ENCODE measurements at regions not wholly inside any gene's neighbourhood (a gene's known extent, or its start where the extent isn't known, plus 50 kb on each side); places are given as distances from the start of the nearest gene placed in this dataset.

DNA sequence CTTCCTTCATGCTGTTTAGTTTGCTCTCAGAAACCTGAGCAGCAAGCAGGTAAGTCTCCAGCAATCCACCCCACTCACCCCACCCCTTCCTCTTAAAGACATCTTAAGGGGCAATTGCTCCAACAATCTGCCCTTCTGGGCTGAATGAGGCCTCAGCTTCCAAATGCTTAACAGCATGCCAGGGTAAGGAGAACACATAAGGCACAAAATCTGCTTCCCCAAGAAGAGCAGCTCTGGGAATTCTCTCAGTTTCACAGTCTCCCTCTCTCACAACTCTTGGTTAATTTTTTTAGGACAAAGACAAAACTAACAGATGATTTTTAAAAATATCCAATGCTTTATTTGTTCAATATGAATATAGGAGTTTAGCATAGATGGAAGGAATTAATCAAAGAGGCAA is 288.9 kb upstream of the CCDC196 start:
- Histone ChIP-seq H3K4me1 (no peaks in the 10 kb centered on the region), H3K27ac (no peak overlapping the region), H3K36me3 (ENCODE audit: low read depth, missing control alignments) (no peaks in the 10 kb centered on the region), H3K4me3 (no peak overlapping the region), H3K27me3 (no peaks in the 10 kb centered on the region), H3K9me3 (no peaks in the 10 kb centered on the region)
- DNase-seq: no peak
- intact Hi-C loops (cut with DNase I; ENCODE audit: low total_unique reads): no loop called here
- no peak for TF ChIP-seq CTCF (IDR thresholded peaks at IDR 0.05)
- TF ChIP-seq POLR2A (IDR thresholded peaks at IDR 0.05): no peak

DNA sequence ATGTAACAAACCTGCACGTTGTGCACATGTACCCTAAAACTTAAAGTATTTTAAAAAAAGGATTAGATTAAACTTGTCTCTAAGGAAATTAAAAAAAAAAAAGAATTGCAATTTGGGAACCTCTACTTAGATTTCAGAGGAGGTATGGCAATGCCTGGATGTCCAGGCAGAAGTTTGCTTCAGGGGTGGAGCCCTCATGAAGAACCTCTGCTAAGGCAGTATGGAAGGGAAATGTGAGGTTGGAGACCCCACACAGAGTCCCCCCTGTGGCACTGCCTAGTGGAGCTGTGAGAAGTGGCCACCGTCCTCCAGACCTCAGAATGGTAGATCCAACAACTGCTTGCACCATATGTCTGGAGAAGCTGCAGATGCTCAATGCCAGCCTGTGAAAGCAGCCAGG is 279.6 kb upstream of the CCDC196 start:
- DNase-seq: no peak
- Histone ChIP-seq H3K4me1 (no peaks in the 10 kb centered on the region), H3K36me3 (ENCODE audit: low read depth, missing control alignments) (no peaks in the 10 kb centered on the region), H3K9me3 (no peaks in the 10 kb centered on the region), H3K27ac (no peak overlapping the region), H3K27me3 (no peaks in the 10 kb centered on the region), H3K4me3 (no peak overlapping the region)
- WGBS, 2 donors: 83 to 92% methylated on average over 2 of the region's 2 CpGs
- TF ChIP-seq POLR2A (IDR thresholded peaks at IDR 0.05) (no peak), CTCF (IDR thresholded peaks at IDR 0.05) (no peak)
- intact Hi-C loops (cut with DNase I; ENCODE audit: low total_unique reads): no loop called here

DNA sequence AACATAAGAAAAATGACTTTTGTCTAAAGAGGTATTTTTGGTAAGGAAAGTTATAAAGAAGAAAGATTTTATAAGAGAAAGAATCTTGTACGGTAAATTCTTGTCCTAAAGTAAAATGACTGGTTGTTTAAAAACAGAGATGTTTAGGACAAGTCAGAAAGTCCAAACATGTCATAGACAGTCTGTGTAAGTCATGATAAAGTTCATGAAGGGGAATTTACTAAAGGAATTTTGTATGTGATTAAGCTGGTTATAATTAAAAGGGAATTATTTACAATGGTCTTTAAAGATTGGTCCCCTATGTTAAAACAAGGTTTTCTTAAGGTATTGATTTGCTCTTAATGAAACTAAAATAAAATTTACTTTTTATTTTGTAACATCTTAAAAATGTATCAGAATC is 269.4 kb upstream of the CCDC196 start:
- Histone ChIP-seq H3K36me3 (ENCODE audit: low read depth, missing control alignments) (no peaks in the 10 kb centered on the region), H3K4me1 (no peaks in the 10 kb centered on the region), H3K4me3 (no peak overlapping the region), H3K27ac (no peak overlapping the region), H3K9me3 (no peaks in the 10 kb centered on the region), H3K27me3 (no peaks in the 10 kb centered on the region)
- WGBS, 2 donors: 90 to 97% methylated on average over 1 of the region's 1 CpG
- DNase-seq: no peak
- intact Hi-C loops (cut with DNase I; ENCODE audit: low total_unique reads): no loop called here
- TF ChIP-seq CTCF (IDR thresholded peaks at IDR 0.05) (no peak), POLR2A (IDR thresholded peaks at IDR 0.05) (no peak)

DNA sequence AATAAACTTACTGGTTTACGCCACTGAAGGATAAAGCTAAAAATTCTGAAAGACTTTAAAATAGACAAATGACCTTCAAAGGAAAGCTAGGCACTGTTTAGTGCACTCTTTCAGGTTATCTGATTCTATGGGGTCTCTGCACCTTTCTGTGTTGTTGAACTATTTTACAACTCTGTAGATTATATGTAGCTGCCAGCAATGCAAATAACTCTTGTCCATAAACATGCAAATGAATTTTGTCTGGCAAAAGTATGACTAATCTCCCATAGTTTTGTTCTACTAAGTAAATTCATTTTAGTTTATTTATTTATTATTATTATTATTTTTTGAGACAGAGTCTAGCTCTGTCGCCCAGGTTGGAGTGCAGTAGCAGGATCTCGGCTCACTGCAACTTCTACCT is 266.3 kb upstream of the CCDC196 start:
- TF ChIP-seq CTCF (IDR thresholded peaks at IDR 0.05): no peak
- no peak for TF ChIP-seq POLR2A (IDR thresholded peaks at IDR 0.05)
- intact Hi-C loops (cut with DNase I; ENCODE audit: low total_unique reads): no loop called here

GRCh38 chr14:66224492-66225178 is 261.5 kb upstream of the CCDC196 start:
- DNase-seq: no peak
- Histone ChIP-seq H3K36me3 (ENCODE audit: low read depth, missing control alignments) (no peaks in the 10 kb centered on the region), H3K27me3 (no peaks in the 10 kb centered on the region), H3K27ac (no peak overlapping the region), H3K4me1 (no peaks in the 10 kb centered on the region), H3K9me3 (no peaks in the 10 kb centered on the region), H3K4me3 (no peak overlapping the region)
- WGBS, 2 donors: 80 to 83% methylated on average over 5 of the region's 5 CpGs
- TF ChIP-seq CTCF (IDR thresholded peaks at IDR 0.05): no peak
- TF ChIP-seq POLR2A (IDR thresholded peaks at IDR 0.05): no peak
- intact Hi-C loops (cut with DNase I; ENCODE audit: low total_unique reads): no loop called here

More for the DNA sequence above, 266.3 kb upstream of the CCDC196 start:
- no peak overlapping the region for H3K4me3 ChIP-seq
- H3K27ac ChIP-seq: no peak overlapping the region
- H3K36me3 ChIP-seq (ENCODE audit: low read depth, missing control alignments): no peaks in the 10 kb centered on the region
- WGBS, 2 donors: 95 to 97% methylated on average over 3 of the region's 3 CpGs
- no peaks in the 10 kb centered on the region for H3K9me3 ChIP-seq
- no peak for DNase-seq
- H3K4me1 ChIP-seq: no peaks in the 10 kb centered on the region
- no peaks in the 10 kb centered on the region for H3K27me3 ChIP-seq
